ENCODE measurements at regions not wholly inside any gene's neighbourhood (a gene's known extent, or its start where the extent isn't known, plus 50 kb on each side); places are given as distances from the start of the nearest gene placed in this dataset.
A peak's percentile ranks its signal among the peaks of the same experiment; 100 is the strongest.

GRCh38 chr7:131007439-131008330, 273.7 kb upstream of the KLF14 start:
- H3K4me1 ChIP-seq: peaks cover 0 to 72% (median 53%) of the 10 kb centered on the region in 4 donors
- peak overlapping the region; percentile 53 to 55 for H3K27ac ChIP-seq
- H3K4me3 ChIP-seq: no peak overlapping the region
- H3K9me3 ChIP-seq: no peaks in the 10 kb centered on the region
- TF ChIP-seq CTCF (IDR thresholded peaks at IDR 0.05): peak; percentile 40 to 44
- intact Hi-C loops (cut with DNase I; ENCODE audit: low total_unique reads): loop anchor here (5.0 kb wide), 1 partner anchor 110 kb away; no protein-coding TSS in a partner anchor
- no peaks in the 10 kb centered on the region for H3K27me3 ChIP-seq
- H3K36me3 ChIP-seq: peaks cover 0 to 4% (median 0%) of the 10 kb centered on the region in 3 donors
- peak in 1 of 2 donors; percentile 65 for DNase-seq

- H3K4me3 ChIP-seq: no peak overlapping the region
- H3K4me1 ChIP-seq: peaks cover 0 to 77% (median 64%) of the 10 kb centered on the region in 4 donors
- H3K36me3 ChIP-seq: peaks cover 0 to 4% (median 0%) of the 10 kb centered on the region in 3 donors
- no peaks in the 10 kb centered on the region for H3K9me3 ChIP-seq
- H3K27ac ChIP-seq: peak overlapping the region in 1 of 2 donors; percentile 53
- TF ChIP-seq CTCF (IDR thresholded peaks at IDR 0.05): no peak
- H3K27me3 ChIP-seq: no peaks in the 10 kb centered on the region
- no peak for DNase-seq
- intact Hi-C loops (cut with DNase I; ENCODE audit: low total_unique reads): loop anchor here (5.0 kb wide), 1 partner anchor 112 kb away; no protein-coding TSS in a partner anchor
Observed at GRCh38 chr7:131008840-131009711, 275.1 kb upstream of the KLF14 start.

- H3K4me1 ChIP-seq: peaks cover 0 to 85% (median 68%) of the 10 kb centered on the region in 4 donors
- H3K9me3 ChIP-seq: no peaks in the 10 kb centered on the region
- TF ChIP-seq CTCF (IDR thresholded peaks at IDR 0.05): no peak
- intact Hi-C loops (cut with DNase I; ENCODE audit: low total_unique reads): no loop called here
- H3K4me3 ChIP-seq: no peak overlapping the region
- no peaks in the 10 kb centered on the region for H3K27me3 ChIP-seq
- DNase-seq: no peak
- no peak overlapping the region for H3K27ac ChIP-seq
- no peaks in the 10 kb centered on the region for H3K36me3 ChIP-seq
Observed at GRCh38 chr7:131010029-131010716, 276.2 kb upstream of the KLF14 start.

- intact Hi-C loops (cut with DNase I; ENCODE audit: low total_unique reads): no loop called here
- H3K4me3 ChIP-seq: no peak overlapping the region
- TF ChIP-seq CTCF (IDR thresholded peaks at IDR 0.05): no peak
- H3K27me3 ChIP-seq: no peaks in the 10 kb centered on the region
- no peaks in the 10 kb centered on the region for H3K9me3 ChIP-seq
- H3K36me3 ChIP-seq: no peaks in the 10 kb centered on the region
- no peak for DNase-seq
- H3K27ac ChIP-seq: peak overlapping the region in 1 of 2 donors; percentile 30
- H3K4me1 ChIP-seq: peaks cover 0 to 92% (median 75%) of the 10 kb centered on the region in 4 donors
Observed at GRCh38 chr7:131010717-131011431, 276.9 kb upstream of the KLF14 start.

- Histone ChIP-seq H3K36me3 (no peaks in the 10 kb centered on the region), H3K4me3 (no peak overlapping the region), H3K27ac (peak overlapping the region in 1 of 2 donors; percentile 30), H3K4me1 (peaks cover 0 to 97% (median 78%) of the 10 kb centered on the region in 4 donors), H3K27me3 (no peaks in the 10 kb centered on the region), H3K9me3 (no peaks in the 10 kb centered on the region)
- no peak for DNase-seq
- intact Hi-C loops (cut with DNase I; ENCODE audit: low total_unique reads): no loop called here
- no peak for TF ChIP-seq CTCF (IDR thresholded peaks at IDR 0.05)
Observed at GRCh38 chr7:131011432-131011742, 277.4 kb upstream of the KLF14 start.
